ENCODE measurements at regions not wholly inside any gene's neighbourhood (a gene's known extent, or its start where the extent isn't known, plus 50 kb on each side); places are given as distances from the start of the nearest gene placed in this dataset.

DNA sequence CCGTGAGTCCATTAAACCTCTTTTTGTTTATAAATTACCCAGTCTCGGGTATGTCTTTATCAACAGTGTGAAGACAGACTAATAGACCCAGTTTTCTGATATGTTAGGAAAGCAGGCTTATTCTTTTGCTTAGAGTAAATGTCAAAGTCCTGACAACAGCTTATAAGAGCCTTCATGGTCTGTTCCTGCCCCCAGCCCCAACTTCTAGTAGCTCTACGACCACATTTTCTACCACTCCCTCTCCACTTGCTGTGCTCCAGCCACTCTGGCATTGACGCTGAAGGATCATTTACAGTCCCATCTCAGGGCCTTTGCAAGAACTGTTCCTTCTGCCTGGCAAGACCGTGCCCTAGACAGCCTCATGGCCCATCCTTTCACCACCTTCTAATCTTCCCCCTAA lies 104.6 kb upstream of the GPR139 start:
- no peaks in the 10 kb centered on the region for H3K4me1 ChIP-seq (ENCODE audit: insufficient read depth)
- no peaks in the 10 kb centered on the region for H3K36me3 ChIP-seq
- intact Hi-C loops (cut with DNase I) = no loop called here
- no peak overlapping the region for H3K27ac ChIP-seq
- no peaks in the 10 kb centered on the region for H3K9me3 ChIP-seq
- TF ChIP-seq EP300 (IDR thresholded peaks at IDR 0.05) (no peak), POLR2A (IDR thresholded peaks at IDR 0.05) (no peak)
- TF ChIP-seq, protein P1, sequence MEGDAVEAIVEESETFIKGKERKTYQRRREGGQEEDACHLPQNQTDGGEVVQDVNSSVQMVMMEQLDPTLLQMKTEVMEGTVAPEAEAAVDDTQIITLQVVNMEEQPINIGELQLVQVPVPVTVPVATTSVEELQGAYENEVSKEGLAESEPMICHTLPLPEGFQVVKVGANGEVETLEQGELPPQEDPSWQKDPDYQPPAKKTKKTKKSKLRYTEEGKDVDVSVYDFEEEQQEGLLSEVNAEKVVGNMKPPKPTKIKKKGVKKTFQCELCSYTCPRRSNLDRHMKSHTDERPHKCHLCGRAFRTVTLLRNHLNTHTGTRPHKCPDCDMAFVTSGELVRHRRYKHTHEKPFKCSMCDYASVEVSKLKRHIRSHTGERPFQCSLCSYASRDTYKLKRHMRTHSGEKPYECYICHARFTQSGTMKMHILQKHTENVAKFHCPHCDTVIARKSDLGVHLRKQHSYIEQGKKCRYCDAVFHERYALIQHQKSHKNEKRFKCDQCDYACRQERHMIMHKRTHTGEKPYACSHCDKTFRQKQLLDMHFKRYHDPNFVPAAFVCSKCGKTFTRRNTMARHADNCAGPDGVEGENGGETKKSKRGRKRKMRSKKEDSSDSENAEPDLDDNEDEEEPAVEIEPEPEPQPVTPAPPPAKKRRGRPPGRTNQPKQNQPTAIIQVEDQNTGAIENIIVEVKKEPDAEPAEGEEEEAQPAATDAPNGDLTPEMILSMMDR (IDR thresholded peaks at IDR 0.05) = no peak
- no peaks in the 10 kb centered on the region for H3K27me3 ChIP-seq
- WGBS, 3 donors = 69 to 80% (median 73%) methylated on average over 5 of the region's 5 CpGs
- no peak for DNase-seq
- H3K4me3 ChIP-seq = no peak overlapping the region

DNA sequence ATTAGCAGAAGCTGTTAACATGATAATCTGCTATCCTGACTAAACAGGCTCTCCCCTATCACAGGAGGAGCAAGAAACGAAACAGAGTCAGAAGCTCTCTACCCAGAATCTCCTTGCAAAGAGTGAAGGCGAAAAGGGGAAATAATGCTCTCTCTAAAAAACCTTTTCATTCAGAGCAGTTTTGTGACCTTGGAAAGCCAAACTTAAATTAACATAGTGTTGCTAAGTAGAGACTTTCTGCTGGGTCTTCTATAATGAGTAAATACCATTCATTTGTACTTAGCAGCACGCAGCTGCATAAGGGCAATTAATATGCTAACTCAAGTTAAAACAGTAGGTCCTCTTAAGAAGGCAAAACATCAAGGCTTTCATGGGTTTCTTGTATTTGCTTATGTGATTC lies 101.7 kb upstream of the GPR139 start:
- intact Hi-C loops (cut with DNase I) = no loop called here
- H3K27me3 ChIP-seq = no peaks in the 10 kb centered on the region
- H3K4me3 ChIP-seq = no peak overlapping the region
- no peaks in the 10 kb centered on the region for H3K9me3 ChIP-seq
- no peaks in the 10 kb centered on the region for H3K4me1 ChIP-seq (ENCODE audit: insufficient read depth)
- TF ChIP-seq EP300 (IDR thresholded peaks at IDR 0.05) (no peak), POLR2A (IDR thresholded peaks at IDR 0.05) (no peak)
- TF ChIP-seq, protein P1 (IDR thresholded peaks at IDR 0.05) = no peak
- DNase-seq = no peak
- 4 to 13% (median 10%) methylated on average over 3 of the region's 3 CpGs for WGBS, 3 donors
- H3K36me3 ChIP-seq = no peaks in the 10 kb centered on the region
- H3K27ac ChIP-seq = no peak overlapping the region

DNA sequence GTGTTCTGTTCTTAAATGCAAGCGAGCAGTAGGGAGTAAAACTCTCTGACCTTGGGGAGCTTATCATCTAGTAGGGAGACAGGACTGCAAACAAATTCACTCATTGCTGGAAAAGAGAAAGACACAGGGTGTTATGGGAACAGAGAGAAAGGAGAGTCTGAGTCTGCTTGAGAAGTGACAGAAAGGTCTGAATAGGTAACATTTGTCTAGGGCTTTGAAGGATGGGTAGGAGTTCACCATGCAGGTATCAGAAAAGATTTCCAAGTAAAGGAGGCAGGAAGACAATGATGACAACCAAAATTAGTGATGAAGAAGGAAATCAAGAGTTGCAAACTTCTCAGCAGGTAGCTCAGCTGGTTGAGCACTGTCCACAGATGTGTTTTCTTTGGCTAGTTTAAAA lies 93.6 kb upstream of the GPR139 start:
- Histone ChIP-seq H3K27ac (no peak overlapping the region), H3K4me3 (no peak overlapping the region), H3K9me3 (no peaks in the 10 kb centered on the region), H3K27me3 (no peaks in the 10 kb centered on the region), H3K4me1 (ENCODE audit: insufficient read depth) (no peaks in the 10 kb centered on the region), H3K36me3 (no peaks in the 10 kb centered on the region)
- intact Hi-C loops (cut with DNase I) = no loop called here
- no peak for TF ChIP-seq EP300 (IDR thresholded peaks at IDR 0.05)
- no peak for TF ChIP-seq POLR2A (IDR thresholded peaks at IDR 0.05)
- TF ChIP-seq, protein P1 (IDR thresholded peaks at IDR 0.05) = no peak
- WGBS, 3 donors = 21 to 38% (median 21%) methylated on average over 1 of the region's 1 CpG
- no peak for DNase-seq

DNA sequence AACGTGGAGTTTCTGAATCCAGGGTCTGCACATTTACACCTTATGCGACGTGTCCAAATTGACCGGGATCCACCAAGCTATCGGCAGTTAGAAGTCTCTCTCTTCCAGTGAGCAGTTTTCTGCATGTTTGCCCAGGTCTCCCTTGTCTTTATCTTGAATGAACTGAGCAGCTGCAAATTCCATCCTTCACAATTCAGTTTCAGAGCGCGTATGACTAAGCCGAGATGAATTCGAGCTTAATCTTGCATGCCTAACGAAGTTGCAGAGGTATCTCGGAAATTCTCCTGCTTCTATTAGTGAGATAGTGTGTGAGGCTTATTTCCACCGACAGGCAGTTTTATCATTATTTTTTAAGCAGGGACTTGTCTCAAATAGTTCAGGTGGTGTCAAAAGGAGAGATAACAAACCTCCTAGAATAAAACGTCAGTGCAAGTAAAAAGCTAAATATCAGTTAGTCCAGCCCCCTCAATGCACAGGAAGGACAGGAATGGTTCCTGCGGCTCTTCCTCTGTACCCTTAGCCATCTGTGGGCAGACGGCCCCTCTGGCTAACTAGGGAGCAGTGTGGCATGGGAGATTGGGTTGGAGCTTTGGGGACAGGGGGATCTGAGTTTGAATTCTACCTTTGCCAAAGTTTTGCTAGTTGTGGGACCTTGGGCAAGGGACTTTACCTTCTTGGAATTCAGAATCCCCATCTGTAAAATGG lies 93.0 kb upstream of the GPR139 start:
- no peak for TF ChIP-seq POLR2A (IDR thresholded peaks at IDR 0.05)
- no peak for TF ChIP-seq EP300 (IDR thresholded peaks at IDR 0.05)
- TF ChIP-seq, protein P1 (IDR thresholded peaks at IDR 0.05) = no peak
- DNase-seq = no peak
- no peaks in the 10 kb centered on the region for H3K9me3 ChIP-seq
- intact Hi-C loops (cut with DNase I) = no loop called here
- no peak overlapping the region for H3K4me3 ChIP-seq
- WGBS, 3 donors = 36 to 49% (median 41%) methylated on average over 15 of the region's 15 CpGs
- no peak overlapping the region for H3K27ac ChIP-seq
- no peaks in the 10 kb centered on the region for H3K36me3 ChIP-seq
- no peaks in the 10 kb centered on the region for H3K27me3 ChIP-seq
- no peaks in the 10 kb centered on the region for H3K4me1 ChIP-seq (ENCODE audit: insufficient read depth)

All from ovary (tissue), 7 donors.